ENCODE measurements at regions not wholly inside any gene's neighbourhood (a gene's known extent, or its start where the extent isn't known, plus 50 kb on each side); places are given as distances from the start of the nearest gene placed in this dataset.
A peak's percentile ranks its signal among the peaks of the same experiment; 100 is the strongest.

DNA sequence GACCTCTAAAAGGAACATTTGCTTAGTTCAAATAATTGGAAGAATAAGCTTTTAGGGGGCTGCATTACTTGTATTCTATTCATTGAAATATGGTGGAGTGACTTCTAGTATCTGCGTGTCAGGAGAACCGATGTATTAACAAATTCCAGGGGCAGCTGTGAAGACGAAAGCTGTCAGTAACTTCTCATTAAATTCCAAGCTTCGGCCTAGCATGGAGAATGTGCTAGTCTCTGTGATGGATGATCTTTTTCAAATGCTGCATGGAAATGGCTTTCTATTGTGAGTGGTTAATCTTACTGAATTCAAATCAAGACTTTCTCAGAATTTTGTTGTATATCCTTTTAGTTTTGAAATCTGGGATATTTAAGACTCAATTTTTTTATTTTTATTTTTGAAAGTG is 429.9 kb downstream of the ADGRL2 start:
- H3K9me3 ChIP-seq (ENCODE audit: low read depth, low read length, poor library complexity, severe bottlenecking) = no peaks in the 10 kb centered on the region
- no peaks in the 10 kb centered on the region for H3K27me3 ChIP-seq (replicated peaks; ENCODE audit: insufficient read depth, low read depth, low read length, poor library complexity)
- H3K4me1 ChIP-seq (ENCODE audit: insufficient read depth, low read length, poor library complexity, severe bottlenecking) = peaks cover 22% of the 10 kb centered on the region
- TF ChIP-seq CTCF (conservative IDR thresholded peaks at IDR 0.05; ENCODE audit: low read depth, low read length) (no peak), EZH2 (IDR thresholded peaks at IDR 0.05; ENCODE audit: borderline replicate concordance, low read depth, low read length, poor library complexity, severe bottlenecking) (no peak)
- no TSS peak for BruUV-seq (replicated peaks)
- no peaks in the 10 kb centered on the region for H3K36me3 ChIP-seq (ENCODE audit: insufficient read depth, low read length, poor library complexity, severe bottlenecking)
- no peak overlapping the region for H3K27ac ChIP-seq (ENCODE audit: low read depth, low read length, poor library complexity, severe bottlenecking)
- ChIA-PET POLR2A (ENCODE audit: low non-redundant PET) (no interaction called here), CTCF (no interaction called here)
- DNase-seq (ENCODE audit: low spot score) = no peak
- H3K4me3 ChIP-seq (ENCODE audit: low read depth, low read length, poor library complexity, severe bottlenecking) = no peak overlapping the region
- intact Hi-C loops (cut with micrococcal nuclease; ENCODE audit: unreplicated experiment) = no loop called here

DNA sequence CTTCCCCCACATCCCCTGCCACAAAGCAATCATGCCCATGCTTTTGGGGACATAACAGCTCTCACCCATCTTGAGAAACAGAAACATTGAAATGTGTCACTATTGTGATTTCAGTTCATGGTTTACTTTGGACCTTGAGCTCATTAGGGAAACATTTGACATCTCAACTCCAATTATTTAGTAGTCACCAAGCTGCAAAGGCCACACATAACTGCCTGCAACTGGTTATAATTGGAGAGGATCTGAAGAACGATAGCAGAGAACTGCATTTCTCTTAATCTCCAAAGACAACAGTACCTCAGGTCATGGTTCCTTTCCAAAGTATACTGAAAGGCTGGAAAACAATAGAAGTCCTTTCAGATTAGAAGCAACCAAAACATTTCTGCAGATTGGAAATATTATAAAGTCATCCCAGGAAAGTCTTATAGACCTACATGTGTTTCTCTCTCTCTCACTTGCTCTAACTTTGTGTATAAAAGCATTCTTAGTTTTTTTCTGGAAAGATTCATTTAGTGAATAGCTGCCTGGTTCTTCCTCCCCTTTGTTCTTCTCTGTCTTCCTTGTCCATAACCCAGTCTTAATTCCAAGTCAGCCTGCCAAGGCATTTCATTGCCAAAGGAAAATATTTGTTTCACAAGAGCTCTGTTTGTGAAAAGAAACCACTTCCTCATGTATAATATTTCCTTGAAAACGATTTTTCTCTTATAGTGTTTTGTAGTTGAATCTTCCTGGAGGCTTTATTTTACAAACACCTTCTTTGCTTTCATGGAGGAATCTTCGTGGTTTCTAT is 426.8 kb downstream of the ADGRL2 start:
- Histone ChIP-seq H3K36me3 (ENCODE audit: insufficient read depth, low read length, poor library complexity, severe bottlenecking) (no peaks in the 10 kb centered on the region), H3K4me1 (ENCODE audit: insufficient read depth, low read length, poor library complexity, severe bottlenecking) (peaks cover 35% of the 10 kb centered on the region), H3K9me3 (ENCODE audit: low read depth, low read length, poor library complexity, severe bottlenecking) (no peaks in the 10 kb centered on the region), H3K27me3 (replicated peaks; ENCODE audit: insufficient read depth, low read depth, low read length, poor library complexity) (no peaks in the 10 kb centered on the region), H3K27ac (ENCODE audit: low read depth, low read length, poor library complexity, severe bottlenecking) (no peak overlapping the region), H3K4me3 (ENCODE audit: low read depth, low read length, poor library complexity, severe bottlenecking) (no peak overlapping the region)
- intact Hi-C loops (cut with micrococcal nuclease; ENCODE audit: unreplicated experiment) = no loop called here
- ChIA-PET POLR2A (ENCODE audit: low non-redundant PET) (no interaction called here), CTCF (no interaction called here)
- DNase-seq (ENCODE audit: low spot score) = no peak
- TF ChIP-seq EZH2 (IDR thresholded peaks at IDR 0.05; ENCODE audit: borderline replicate concordance, low read depth, low read length, poor library complexity, severe bottlenecking) (no peak), CTCF (conservative IDR thresholded peaks at IDR 0.05; ENCODE audit: low read depth, low read length) (no peak)
- BruUV-seq (replicated peaks) = no TSS peak

DNA sequence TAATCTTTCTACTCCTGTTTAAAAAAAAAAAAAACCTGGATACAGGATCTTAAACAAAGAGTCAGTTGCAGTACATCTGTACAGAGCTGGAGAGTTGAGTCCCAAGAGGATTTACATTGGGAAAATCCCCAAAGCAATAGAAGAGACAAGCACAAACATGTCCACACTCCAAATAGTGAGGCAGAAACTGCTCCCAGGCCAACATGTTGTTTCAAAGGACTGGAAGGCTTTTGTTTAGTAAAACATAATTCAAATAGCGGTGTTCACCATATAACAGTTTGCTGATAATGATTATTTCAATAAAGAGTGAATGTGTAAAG is 425.4 kb downstream of the ADGRL2 start:
- no TSS peak for BruUV-seq (replicated peaks)
- H3K27me3 ChIP-seq (replicated peaks; ENCODE audit: insufficient read depth, low read depth, low read length, poor library complexity) = no peaks in the 10 kb centered on the region
- peak overlapping the region; percentile 69 for H3K27ac ChIP-seq (ENCODE audit: low read depth, low read length, poor library complexity, severe bottlenecking)
- intact Hi-C loops (cut with micrococcal nuclease; ENCODE audit: unreplicated experiment) = no loop called here
- peak; percentile 57 for DNase-seq (ENCODE audit: low spot score)
- CTCF ChIA-PET = no interaction called here
- TF ChIP-seq CTCF (conservative IDR thresholded peaks at IDR 0.05; ENCODE audit: low read depth, low read length) (no peak), EZH2 (IDR thresholded peaks at IDR 0.05; ENCODE audit: borderline replicate concordance, low read depth, low read length, poor library complexity, severe bottlenecking) (no peak)
- POLR2A ChIA-PET (ENCODE audit: low non-redundant PET) = interaction anchor here (0.6 kb wide), 1 partner anchor 9 kb away, joined by 9 read pairs; no protein-coding TSS in a partner anchor
- no peak overlapping the region for H3K4me3 ChIP-seq (ENCODE audit: low read depth, low read length, poor library complexity, severe bottlenecking)
- no peaks in the 10 kb centered on the region for H3K36me3 ChIP-seq (ENCODE audit: insufficient read depth, low read length, poor library complexity, severe bottlenecking)
- peaks cover 35% of the 10 kb centered on the region for H3K4me1 ChIP-seq (ENCODE audit: insufficient read depth, low read length, poor library complexity, severe bottlenecking)
- no peaks in the 10 kb centered on the region for H3K9me3 ChIP-seq (ENCODE audit: low read depth, low read length, poor library complexity, severe bottlenecking)

Measured in A673 (cell line).